AG09319 (cell line): ENCODE measurements at regions not wholly inside any gene's neighbourhood (a gene's known extent, or its start where the extent isn't known, plus 50 kb on each side); places are given as distances from the start of the nearest gene placed in this dataset.

ENCODE experiments used
- DNase-seq: peaks from one replicate; pipeline ENCODE4 v3.0.0-alpha.2; 2010; ENCODE audit warnings: low read depth; ENCODE audit errors: extremely low read depth
- CTCF ChIP-seq: IDR thresholded peaks from 2 replicates; pipeline ENCODE4 v1.5.1; 2011; ENCODE audit warnings: low read depth, mild to moderate bottlenecking, inconsistent platforms, low read length, moderate library complexity

GRCh38 chr22:27135031-27135981, 477.9 kb downstream of the MIAT start:
- no peak for TF ChIP-seq CTCF
- DNase-seq = no peak

- no peak for TF ChIP-seq CTCF
- no peak for DNase-seq
Observed at GRCh38 chr22:27136596-27136995, 479.2 kb downstream of the MIAT start.

- no peak for TF ChIP-seq CTCF
- DNase-seq = no peak
Observed at GRCh38 chr22:27137871-27138337, 480.5 kb downstream of the MIAT start.

GRCh38 chr22:27138471-27138870, 481.1 kb downstream of the MIAT start:
- no peak for TF ChIP-seq CTCF
- DNase-seq = no peak

GRCh38 chr22:27139935-27140511, 482.6 kb downstream of the MIAT start:
- no peak for DNase-seq
- TF ChIP-seq CTCF = no peak

GRCh38 chr22:27142286-27142685, 484.9 kb downstream of the MIAT start:
- TF ChIP-seq CTCF = no peak

GRCh38 chr22:27144321-27144720, 486.9 kb downstream of the MIAT start:
- DNase-seq = no peak
- TF ChIP-seq CTCF = no peak

More at GRCh38 chr22:27142286-27142685, 484.9 kb downstream of the MIAT start:
- DNase-seq = no peak
